ENCODE measurements at regions not wholly inside any gene's neighbourhood (a gene's known extent, or its start where the extent isn't known, plus 50 kb on each side); places are given as distances from the start of the nearest gene placed in this dataset.

DNA sequence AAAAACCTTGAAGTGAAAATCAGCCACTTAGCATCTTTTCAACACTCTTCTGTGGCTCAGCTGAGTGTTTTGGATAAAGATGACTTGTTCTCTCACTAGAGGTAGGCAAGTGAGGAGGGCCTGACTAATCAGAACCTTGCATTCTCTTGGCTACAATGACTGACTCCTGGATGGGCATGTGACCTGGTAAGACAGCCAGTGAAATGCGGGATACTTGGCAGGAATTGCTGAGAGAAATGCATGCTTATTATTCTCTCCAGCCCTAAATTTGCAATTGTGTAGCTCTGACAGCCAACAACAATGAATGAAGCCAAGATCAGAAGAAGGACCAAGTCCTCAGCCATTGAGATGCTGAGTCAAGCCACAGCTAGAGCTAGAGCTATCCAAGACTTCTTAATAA is 490.5 kb upstream of the ZNF608 start:
- TF ChIP-seq FOS (IDR thresholded peaks at IDR 0.05; ENCODE audit: borderline replicate concordance, insufficient read depth, low read length), result no peak
- no peak for TF ChIP-seq POLR2A (IDR thresholded peaks at IDR 0.05; ENCODE audit: low read depth, low read length)
- TF ChIP-seq, protein P1, sequence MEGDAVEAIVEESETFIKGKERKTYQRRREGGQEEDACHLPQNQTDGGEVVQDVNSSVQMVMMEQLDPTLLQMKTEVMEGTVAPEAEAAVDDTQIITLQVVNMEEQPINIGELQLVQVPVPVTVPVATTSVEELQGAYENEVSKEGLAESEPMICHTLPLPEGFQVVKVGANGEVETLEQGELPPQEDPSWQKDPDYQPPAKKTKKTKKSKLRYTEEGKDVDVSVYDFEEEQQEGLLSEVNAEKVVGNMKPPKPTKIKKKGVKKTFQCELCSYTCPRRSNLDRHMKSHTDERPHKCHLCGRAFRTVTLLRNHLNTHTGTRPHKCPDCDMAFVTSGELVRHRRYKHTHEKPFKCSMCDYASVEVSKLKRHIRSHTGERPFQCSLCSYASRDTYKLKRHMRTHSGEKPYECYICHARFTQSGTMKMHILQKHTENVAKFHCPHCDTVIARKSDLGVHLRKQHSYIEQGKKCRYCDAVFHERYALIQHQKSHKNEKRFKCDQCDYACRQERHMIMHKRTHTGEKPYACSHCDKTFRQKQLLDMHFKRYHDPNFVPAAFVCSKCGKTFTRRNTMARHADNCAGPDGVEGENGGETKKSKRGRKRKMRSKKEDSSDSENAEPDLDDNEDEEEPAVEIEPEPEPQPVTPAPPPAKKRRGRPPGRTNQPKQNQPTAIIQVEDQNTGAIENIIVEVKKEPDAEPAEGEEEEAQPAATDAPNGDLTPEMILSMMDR (IDR thresholded peaks at IDR 0.05; ENCODE audit: extremely low read depth in 1 of 2, insufficient read depth in 1 of 2, low read depth in 1 of 2, low read length in 2 of 2), result no peak
- TF ChIP-seq JUN (IDR thresholded peaks at IDR 0.05; ENCODE audit: borderline replicate concordance, insufficient read depth, insufficient read length, low read depth), result no peak
- TF ChIP-seq, protein P2, sequence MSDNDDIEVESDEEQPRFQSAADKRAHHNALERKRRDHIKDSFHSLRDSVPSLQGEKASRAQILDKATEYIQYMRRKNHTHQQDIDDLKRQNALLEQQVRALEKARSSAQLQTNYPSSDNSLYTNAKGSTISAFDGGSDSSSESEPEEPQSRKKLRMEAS (IDR thresholded peaks at IDR 0.05; ENCODE audit: insufficient read depth, insufficient read length), result no peak
- no peak for TF ChIP-seq POLR2AphosphoS5 (IDR thresholded peaks at IDR 0.05; ENCODE audit: insufficient read depth, low read depth, low read length)
- TF ChIP-seq GATA2 (IDR thresholded peaks at IDR 0.05; ENCODE audit: insufficient read depth, insufficient read length, low read depth, low read length), result no peak
- TF ChIP-seq MYC (IDR thresholded peaks at IDR 0.05; ENCODE audit: low read depth, low read length), result no peak
- no peak for TF ChIP-seq EZH2 (IDR thresholded peaks at IDR 0.05; ENCODE audit: borderline replicate concordance, low read depth, low read length, severe bottlenecking)
- intact Hi-C loops (cut with micrococcal nuclease) (no loop called here), dilution Hi-C loops (cut with MboI; ENCODE audit: extremely low pct_ligation_motif_present, low sequenced_read_pairs) (no loop called here)
- no peaks in the 10 kb centered on the region for H3K27me3 ChIP-seq (ENCODE audit: control insufficient read depth in 2 of 2, insufficient read depth in 2 of 2, low read length in 2 of 2)
- DNase-seq (ENCODE audit: low read depth, low spot score) (no peak), FAIRE-seq (no peak)
- H2AFZ ChIP-seq (ENCODE audit: low read depth, low read length), result no peak overlapping the region
- ChIA-PET CTCF (no interaction called here), POLR2A (no interaction called here)
- H3K27ac ChIP-seq (ENCODE audit: insufficient read depth, low read depth, low read length), result no peak overlapping the region
- no peak overlapping the region for H3K4me3 ChIP-seq (replicated peaks in 1 of 3; ENCODE audit: insufficient read depth in 1 of 3, low read depth in 1 of 3, low read length in 3 of 3)
- H3K9ac ChIP-seq (replicated peaks; ENCODE audit: extremely low read depth, insufficient read depth, low read length), result no peak overlapping the region
- BruUV-seq (replicated peaks), result no TSS peak
- no peaks in the 10 kb centered on the region for H4K20me1 ChIP-seq (replicated peaks; ENCODE audit: control insufficient read depth, extremely low read depth, insufficient read depth, low read length)
- no peaks in the 10 kb centered on the region for H3K36me3 ChIP-seq (ENCODE audit: control insufficient read depth in 2 of 2, extremely low read depth in 1 of 2, insufficient read depth in 2 of 2, low read length in 2 of 2)
- no peaks in the 10 kb centered on the region for H3K79me2 ChIP-seq (ENCODE audit: control insufficient read depth, insufficient read depth, low read length)
- H3K4me1 ChIP-seq (ENCODE audit: control insufficient read depth, extremely low read depth, insufficient read depth, low read length), result no peaks in the 10 kb centered on the region
- H3K4me2 ChIP-seq (ENCODE audit: insufficient read depth, low read length), result no peak overlapping the region
- no peaks in the 10 kb centered on the region for H3K9me3 ChIP-seq (replicated peaks; ENCODE audit: control insufficient read depth, insufficient read depth, low read length)
- no peaks in the 10 kb centered on the region for H3K9me1 ChIP-seq (replicated peaks; ENCODE audit: control insufficient read depth, extremely low read depth, insufficient read depth, low read length)

Data from endothelial cell of umbilical vein (primary cell).